Upper lobe of right lung (tissue), 1 donor: ENCODE measurements at regions not wholly inside any gene's neighbourhood (a gene's known extent, or its start where the extent isn't known, plus 50 kb on each side); places are given as distances from the start of the nearest gene placed in this dataset.

Experiments used
- ATAC-seq: fragments of 200-7000 bp; cut with Tn5 transposase; one replicate; pipeline ENCODE4 v1.9.1; 2020; ENCODE audit warnings: mild to moderate bottlenecking, moderate library complexity
- DNase-seq: peaks from one replicate; pipeline ENCODE4 v3.0.0-alpha.2; 2020
- H3K27ac ChIP-seq: fragments of 200-600 bp; one replicate; pipeline ENCODE4 v1.8.0; 2022
- H3K27me3 ChIP-seq: fragments of 200-600 bp; one replicate; pipeline ENCODE4 v1.8.0; 2022; ENCODE audit warnings: mild to moderate bottlenecking
- H3K36me3 ChIP-seq: fragments of 200-600 bp; one replicate; pipeline ENCODE4 v1.8.0; 2022
- H3K4me1 ChIP-seq: fragments of 200-600 bp; one replicate; pipeline ENCODE4 v1.8.0; 2022
- H3K4me3 ChIP-seq: fragments of 200-600 bp; one replicate; pipeline ENCODE4 v1.8.0; 2022; ENCODE audit warnings: mild to moderate bottlenecking
- H3K9me3 ChIP-seq: fragments of 200-600 bp; one replicate; pipeline ENCODE4 v1.8.0; 2022
- CTCF ChIP-seq: fragments of 200-600 bp; IDR thresholded peaks from one replicate; pipeline ENCODE4 v1.8.0; 2022; ENCODE audit warnings: antibody characterized with exemption
- intact Hi-C: fragments of 100-400 bp; cut with DNase I; formaldehyde crosslinking; loops from one replicate; pipeline ENCODE4 v1.11.0; 2022
- donor health status: DM: no; HTN: yes; CAD: no; lungs with severe emphysema.

DNA sequence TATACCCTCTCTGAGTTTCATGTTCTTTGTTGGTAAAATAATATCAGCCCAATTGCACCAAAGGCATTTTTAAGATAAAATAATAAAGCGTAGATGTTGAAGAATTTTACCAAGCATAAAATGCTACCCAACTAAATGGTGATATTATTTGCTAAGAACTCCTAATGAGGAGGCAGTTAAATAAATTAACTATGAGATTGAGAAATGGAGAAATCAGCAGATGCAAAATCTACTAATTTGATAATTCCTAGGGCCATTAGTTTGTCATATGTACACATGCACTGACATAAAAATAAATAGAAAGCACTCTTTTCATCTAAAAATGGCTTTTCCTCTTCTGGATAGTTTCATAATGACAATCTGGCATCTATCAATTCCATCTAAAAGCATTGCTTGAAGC is 681.5 kb upstream of the FAM98A start:
- Histone ChIP-seq H3K4me3 (no peak overlapping the region), H3K9me3 (no peaks in the 10 kb centered on the region), H3K4me1 (no peaks in the 10 kb centered on the region), H3K27ac (no peak overlapping the region), H3K36me3 (no peaks in the 10 kb centered on the region), H3K27me3 (no peaks in the 10 kb centered on the region)
- no peak for ATAC-seq
- DNase-seq, result no peak
- TF ChIP-seq CTCF, result no peak
- intact Hi-C loops, result no loop called here

DNA sequence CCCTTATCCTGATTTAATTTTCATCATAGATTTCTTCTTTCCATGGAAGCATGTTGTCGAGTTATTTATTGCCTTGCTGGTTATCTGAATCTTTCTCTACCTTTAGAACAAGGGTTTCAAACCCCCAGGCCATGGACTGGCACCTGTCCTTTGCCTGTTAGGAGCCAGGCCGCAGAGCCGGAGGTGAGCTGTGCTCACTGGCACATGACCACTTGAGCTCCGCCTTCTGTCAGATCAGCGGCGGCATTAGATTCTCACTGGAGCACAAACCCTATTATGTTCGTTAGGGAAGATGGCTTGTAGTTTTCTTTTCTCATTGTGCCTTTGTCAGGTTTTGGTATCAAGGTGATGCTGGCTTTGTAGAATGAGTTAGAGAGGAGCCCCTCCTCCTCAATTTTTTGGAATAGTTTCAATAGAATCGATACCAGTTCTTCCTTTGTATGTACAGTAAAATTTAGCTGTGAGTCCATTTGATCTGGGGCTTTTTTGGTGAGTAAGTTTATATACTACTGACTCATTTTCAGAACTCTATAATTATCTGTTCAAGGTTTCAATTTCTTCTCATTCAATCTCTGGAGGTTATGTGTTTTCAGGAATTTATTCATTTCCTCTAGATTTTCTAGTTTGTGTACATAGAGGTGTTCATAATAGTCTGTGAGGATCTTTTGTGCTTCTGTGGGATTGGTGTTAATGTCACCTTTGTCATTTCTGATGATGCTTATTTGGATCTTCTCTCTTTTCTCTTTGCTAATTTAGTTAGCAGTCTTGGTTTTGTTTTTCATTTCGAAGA is 668.0 kb upstream of the FAM98A start:
- no peaks in the 10 kb centered on the region for H3K27me3 ChIP-seq
- H3K9me3 ChIP-seq, result no peaks in the 10 kb centered on the region
- DNase-seq (no peak), ATAC-seq (no peak)
- no peak for TF ChIP-seq CTCF
- no peaks in the 10 kb centered on the region for H3K4me1 ChIP-seq
- no peak overlapping the region for H3K4me3 ChIP-seq
- H3K36me3 ChIP-seq, result no peaks in the 10 kb centered on the region
- no peak overlapping the region for H3K27ac ChIP-seq
- intact Hi-C loops, result no loop called here

DNA sequence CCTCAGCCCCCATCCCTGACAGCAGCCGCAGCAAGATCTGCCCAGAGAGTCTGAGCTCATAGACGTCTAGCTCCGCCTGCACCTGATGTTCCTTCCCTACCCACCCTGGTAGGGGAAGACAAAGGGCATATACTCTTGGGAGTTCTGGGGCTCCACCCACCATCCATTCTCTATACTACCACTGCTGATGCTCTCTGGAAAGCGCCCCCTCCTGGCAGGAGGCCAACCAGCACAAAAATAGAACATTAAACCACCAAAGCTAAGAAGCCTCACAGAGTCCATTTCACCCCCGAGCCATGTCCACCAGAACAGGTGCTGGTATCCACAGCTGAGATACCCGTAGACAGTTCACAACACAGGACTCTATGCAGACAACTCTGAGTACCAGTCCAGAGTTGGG is 662.6 kb upstream of the FAM98A start:
- no peak for TF ChIP-seq CTCF
- no peaks in the 10 kb centered on the region for H3K4me1 ChIP-seq
- no peaks in the 10 kb centered on the region for H3K9me3 ChIP-seq
- intact Hi-C loops, result no loop called here
- H3K36me3 ChIP-seq, result no peaks in the 10 kb centered on the region
- H3K27me3 ChIP-seq, result no peaks in the 10 kb centered on the region
- ATAC-seq (no peak), DNase-seq (no peak)
- no peak overlapping the region for H3K27ac ChIP-seq
- H3K4me3 ChIP-seq, result no peak overlapping the region

DNA sequence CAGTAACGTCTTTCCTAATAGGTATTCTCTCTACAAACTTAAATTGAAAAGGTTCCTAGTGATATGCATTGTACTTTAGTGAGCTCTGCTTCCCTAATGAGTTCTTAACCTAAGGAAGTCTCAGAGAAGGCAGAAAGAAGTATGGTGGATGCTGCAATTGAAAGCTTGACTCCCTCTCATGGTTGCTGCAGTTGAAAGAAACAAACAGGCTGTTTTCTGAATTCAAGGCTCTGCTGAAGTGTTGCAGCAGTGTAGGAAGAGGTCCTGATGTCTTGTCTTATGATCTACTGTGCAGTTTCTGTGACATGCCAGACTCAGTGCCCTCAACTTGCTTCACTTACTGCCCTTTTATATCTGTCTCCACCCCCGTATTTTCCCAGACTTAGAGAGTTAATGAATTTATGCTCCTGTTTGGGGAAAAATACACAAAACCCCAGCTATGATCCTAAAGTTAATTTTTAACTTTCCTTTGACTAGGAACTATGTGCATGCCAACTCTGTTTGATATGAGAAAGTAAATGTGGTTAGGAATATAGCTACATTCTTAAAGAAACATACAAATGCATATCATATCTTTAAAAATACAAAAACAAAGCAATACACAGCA is 655.3 kb upstream of the FAM98A start:
- DNase-seq, result no peak
- intact Hi-C loops, result no loop called here
- H3K27ac ChIP-seq, result no peak overlapping the region
- no peak overlapping the region for H3K4me3 ChIP-seq
- no peaks in the 10 kb centered on the region for H3K9me3 ChIP-seq
- no peaks in the 10 kb centered on the region for H3K4me1 ChIP-seq
- no peak for TF ChIP-seq CTCF
- no peak for ATAC-seq
- no peaks in the 10 kb centered on the region for H3K36me3 ChIP-seq
- no peaks in the 10 kb centered on the region for H3K27me3 ChIP-seq

DNA sequence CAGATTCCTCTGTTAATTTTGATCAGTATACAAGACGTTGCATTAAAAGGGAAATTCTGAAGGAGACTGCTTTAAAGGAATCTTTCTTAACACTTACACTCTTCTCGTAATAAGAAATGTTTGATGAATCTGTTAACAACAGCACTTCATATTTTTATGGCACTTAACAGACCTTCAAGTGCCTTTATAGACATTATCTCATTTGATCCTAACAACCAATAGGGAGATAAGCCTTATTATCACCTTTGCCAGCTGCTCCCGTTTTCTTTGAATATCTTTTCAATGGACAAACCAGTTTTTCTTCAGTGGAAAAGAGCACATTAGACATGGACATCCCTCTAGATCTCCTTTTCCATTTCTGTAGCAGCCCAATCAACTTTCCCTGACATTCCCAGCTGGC is 653.0 kb upstream of the FAM98A start:
- Histone ChIP-seq H3K4me1 (no peaks in the 10 kb centered on the region), H3K36me3 (no peaks in the 10 kb centered on the region), H3K9me3 (no peaks in the 10 kb centered on the region), H3K4me3 (no peak overlapping the region), H3K27me3 (no peaks in the 10 kb centered on the region), H3K27ac (no peak overlapping the region)
- ATAC-seq (no peak), DNase-seq (no peak)
- intact Hi-C loops, result no loop called here
- TF ChIP-seq CTCF, result no peak
